WTC11 (cell line): ENCODE measurements at regions not wholly inside any gene's neighbourhood (a gene's known extent, or its start where the extent isn't known, plus 50 kb on each side); places are given as distances from the start of the nearest gene placed in this dataset.

Experiments
- ATAC-seq: fragments of 200-7000 bp; cut with Tn5 transposase; 2 replicates; pipeline ENCODE4 v1.10.0; 2021; ENCODE audit warnings: mild to moderate bottlenecking, moderate library complexity
- CTCF ChIA-PET: fragments of 300-600 bp; sonication (Branson Sonifier 250); formaldehyde crosslinking; loops from one replicate; lab custom pipeline; 2021; ENCODE audit warnings: antibody characterized with exemption; lab: Charles Lee
- POLR2A ChIA-PET: fragments of 350-600 bp; sonication (Branson Sonifier 250); formaldehyde crosslinking; loops from one replicate; lab custom pipeline; 2021; ENCODE audit warnings: antibody characterized with exemption; lab: Charles Lee
- DNase-seq: peaks from one replicate; pipeline ENCODE4 v3.0.0; 2021; ENCODE audit warnings: low spot score
- H3K27ac Mint-ChIP-seq: 2 replicates; pipeline ENCODE4 v1.8.0; 2021; ENCODE audit warnings: mixed read lengths
- H3K27me3 Mint-ChIP-seq: 2 replicates; pipeline ENCODE4 v1.8.0; 2021; ENCODE audit warnings: low read depth, mild to moderate bottlenecking, moderate library complexity, mixed read lengths
- H3K36me3 Mint-ChIP-seq: 2 replicates; pipeline ENCODE4 v1.8.0; 2021; ENCODE audit warnings: mixed read lengths
- H3K4me1 Mint-ChIP-seq: 2 replicates; pipeline ENCODE4 v1.8.0; 2022; ENCODE audit warnings: mixed read lengths
- H3K4me3 Mint-ChIP-seq: 2 replicates; pipeline ENCODE4 v1.8.0; 2021; ENCODE audit warnings: mild to moderate bottlenecking, moderate library complexity, mixed read lengths
- H3K9me3 Mint-ChIP-seq: 2 replicates; pipeline ENCODE4 v1.8.0; 2021; ENCODE audit warnings: mixed read lengths
- CDX4 ChIP-seq: fragments of 250-450 bp; sonication (Bioruptor Pico); IDR thresholded peaks from 2 replicates; pipeline ENCODE4 v1.9.0; 2021; ENCODE audit warnings: moderate library complexity, mild to moderate bottlenecking, inconsistent platforms, borderline replicate concordance
- E2F1 ChIP-seq: sonication (generic); formaldehyde crosslinking; IDR thresholded peaks from 2 replicates; pipeline ENCODE4 v1.8.0; 2022; ENCODE audit warnings: mild to moderate bottlenecking, missing genetic modification reagents
- E2F4 ChIP-seq: sonication (generic); formaldehyde crosslinking; IDR thresholded peaks from 2 replicates; pipeline ENCODE4 v1.8.1; 2022; ENCODE audit warnings: low read depth, mild to moderate bottlenecking, moderate library complexity, missing genetic modification reagents, borderline replicate concordance
- ETV6 ChIP-seq: sonication (generic); formaldehyde crosslinking; IDR thresholded peaks from 2 replicates; pipeline ENCODE4 v1.8.1; 2022; ENCODE audit warnings: mild to moderate bottlenecking, missing genetic modification reagents
- FOXP4 ChIP-seq: sonication (generic); formaldehyde crosslinking; IDR thresholded peaks from 2 replicates; pipeline ENCODE4 v1.8.0; 2022; ENCODE audit warnings: mild to moderate bottlenecking, missing genetic modification reagents
- GTF2I ChIP-seq: fragments of 250-450 bp; sonication (Bioruptor Pico); conservative IDR thresholded peaks from 2 replicates; pipeline ENCODE4 v1.4.0; 2021; ENCODE audit warnings: mild to moderate bottlenecking
- IRF2 ChIP-seq: sonication (generic); formaldehyde crosslinking; IDR thresholded peaks from 2 replicates; pipeline ENCODE4 v1.8.0; 2022; ENCODE audit warnings: low read depth, missing genetic modification reagents, borderline replicate concordance
- JUN ChIP-seq: sonication (generic); formaldehyde crosslinking; IDR thresholded peaks from 2 replicates; pipeline ENCODE4 v1.8.0; 2023; ENCODE audit warnings: mild to moderate bottlenecking, missing genetic modification reagents
- MYBL2 ChIP-seq: sonication (generic); formaldehyde crosslinking; IDR thresholded peaks from 2 replicates; pipeline ENCODE4 v1.8.1; 2023; ENCODE audit warnings: mild to moderate bottlenecking, moderate library complexity, missing genetic modification reagents
- RELA ChIP-seq: sonication (generic); formaldehyde crosslinking; IDR thresholded peaks from 2 replicates; pipeline ENCODE4 v1.8.1; 2022; ENCODE audit warnings: missing genetic modification reagents, mild to moderate bottlenecking, borderline replicate concordance
- SMAD3 ChIP-seq: sonication (generic); formaldehyde crosslinking; IDR thresholded peaks from 2 replicates; pipeline ENCODE4 v1.8.0; 2022; ENCODE audit warnings: missing genetic modification reagents, mild to moderate bottlenecking, borderline replicate concordance
- STAT6 ChIP-seq: sonication (generic); formaldehyde crosslinking; conservative IDR thresholded peaks from 2 replicates; pipeline ENCODE4 v1.8.1; 2023; ENCODE audit warnings: mild to moderate bottlenecking, low read depth, missing genetic modification reagents, moderate library complexity
- TEAD1 ChIP-seq: sonication (generic); formaldehyde crosslinking; IDR thresholded peaks from 2 replicates; pipeline ENCODE4 v1.8.0; 2022; ENCODE audit warnings: mild to moderate bottlenecking, missing genetic modification reagents
- USF1 ChIP-seq: sonication (generic); formaldehyde crosslinking; IDR thresholded peaks from 2 replicates; pipeline ENCODE4 v1.8.0; 2022; ENCODE audit warnings: mild to moderate bottlenecking, missing genetic modification reagents
- ZBTB21 ChIP-seq: sonication (generic); formaldehyde crosslinking; IDR thresholded peaks from 2 replicates; pipeline ENCODE4 v1.8.1; 2023; ENCODE audit warnings: mild to moderate bottlenecking, missing genetic modification reagents, borderline replicate concordance
- ZNF232 ChIP-seq: sonication (generic); formaldehyde crosslinking; IDR thresholded peaks from 2 replicates; pipeline ENCODE4 v1.8.0; 2022; ENCODE audit warnings: mild to moderate bottlenecking, missing genetic modification reagents
- ZNF281 ChIP-seq: sonication (generic); formaldehyde crosslinking; IDR thresholded peaks from 2 replicates; pipeline ENCODE4 v1.8.0; 2023; ENCODE audit warnings: mild to moderate bottlenecking, missing genetic modification reagents
- ZNF425 ChIP-seq: fragments of 250-450 bp; sonication (Bioruptor Pico); conservative IDR thresholded peaks from 2 replicates; pipeline ENCODE4 v1.9.0; 2021; ENCODE audit warnings: mild to moderate bottlenecking

GRCh38 chr4:84032372-84032771, 466.7 kb downstream of the NKX6-1 start (continued):
- TF ChIP-seq E2F1 (CRISPR knock-in tag) (no peak), ZNF232 (no peak)

- no peaks in the 10 kb centered on the region for H3K27me3 Mint-ChIP-seq
- DNase-seq (no peak), ATAC-seq (no peak)
- ChIA-PET POLR2A (interaction anchor here (0.9 kb wide), 1 partner anchor 19 kb away, joined by 3 read pairs; no protein-coding TSS in a partner anchor), CTCF (interaction anchor here (0.6 kb wide), 1 partner anchor 38 kb away, joined by 3 read pairs; no protein-coding TSS in a partner anchor)
- no peaks in the 10 kb centered on the region for H3K4me1 Mint-ChIP-seq
- H3K9me3 Mint-ChIP-seq, result peaks cover 9% of the 10 kb centered on the region
- H3K27ac Mint-ChIP-seq, result no peak overlapping the region
- TF ChIP-seq ZNF281 (CRISPR knock-in tag) (no peak), RELA (CRISPR knock-in tag) (no peak), GTF2I (no peak), CDX4 (CRISPR knock-in tag) (no peak), ETV6 (CRISPR knock-in tag) (no peak), JUN (CRISPR knock-in tag) (no peak), MYBL2 (CRISPR knock-in tag) (no peak), STAT6 (CRISPR knock-in tag) (no peak), USF1 (CRISPR knock-in tag) (no peak), SMAD3 (CRISPR knock-in tag) (no peak), ZBTB21 (CRISPR knock-in tag) (no peak), IRF2 (CRISPR knock-in tag) (no peak), E2F4 (no peak), TEAD1 (CRISPR knock-in tag) (no peak), ZNF425 (CRISPR knock-in tag) (no peak), FOXP4 (CRISPR knock-in tag) (no peak)
- H3K4me3 Mint-ChIP-seq, result no peak overlapping the region
- H3K36me3 Mint-ChIP-seq, result 0 out of 2 replicates have a peak, but pooled peaks cover 3% of the 10 kb centered on the region
Observed at GRCh38 chr4:84031401-84031800, 467.7 kb downstream of the NKX6-1 start.
